Immature natural killer cell (primary cell): ENCODE measurements at regions not wholly inside any gene's neighbourhood (a gene's known extent, or its start where the extent isn't known, plus 50 kb on each side); places are given as distances from the start of the nearest gene placed in this dataset.

ENCODE experiments used
- DNase-seq, 3 donors: peaks; one replicate each; pipeline ENCODE4 v3.0.0; 2022; ENCODE audit warnings: mixed read lengths in 1 of 3
- H3K27ac Mint-ChIP-seq, 6 donors: one replicate each; pipeline ENCODE4 v1.8.0; 2020; ENCODE audit warnings: mixed read lengths in 6 of 6, mild to moderate bottlenecking in 5 of 6, inconsistent platforms in 4 of 6, moderate library complexity in 3 of 6
- H3K27me3 Mint-ChIP-seq, 3 donors: one replicate each; pipeline ENCODE4 v1.8.0; 2020 to 2021; ENCODE audit warnings: low read depth in 3 of 3, mild to moderate bottlenecking in 3 of 3, mixed read lengths in 3 of 3, moderate library complexity in 3 of 3, inconsistent platforms in 1 of 3
- H3K36me3 Mint-ChIP-seq, 3 donors: one replicate each; pipeline ENCODE4 v1.8.0; 2020; ENCODE audit warnings: mixed read lengths in 3 of 3, inconsistent platforms in 2 of 3, mild to moderate bottlenecking in 2 of 3
- H3K4me1 Mint-ChIP-seq, 2 donors: one replicate each; pipeline ENCODE4 v1.8.0; 2020; ENCODE audit warnings: inconsistent platforms in 2 of 2, mild to moderate bottlenecking in 2 of 2, mixed read lengths in 2 of 2, moderate library complexity in 1 of 2
- H3K4me3 Mint-ChIP-seq, 5 donors: one replicate each; pipeline ENCODE4 v1.8.0; 2020; ENCODE audit warnings: mild to moderate bottlenecking in 5 of 5, mixed read lengths in 5 of 5, inconsistent platforms in 3 of 5, moderate library complexity in 3 of 5
- H3K9me3 Mint-ChIP-seq, 6 donors: one replicate each; pipeline ENCODE4 v1.8.0; 2020; ENCODE audit warnings: mild to moderate bottlenecking in 6 of 6, mixed read lengths in 6 of 6, inconsistent platforms in 4 of 6, moderate library complexity in 3 of 6

GRCh38 chr3:189498995-189499704 lies 132.0 kb upstream of the TP63 start:
- no peak for DNase-seq
- Mint-ChIP-seq H3K36me3 (no peaks in the 10 kb centered on the region), H3K4me3 (no peak overlapping the region), H3K27ac (no peak overlapping the region), H3K27me3 (peaks cover 0 to 3% (median 0%) of the 10 kb centered on the region in 3 donors), H3K4me1 (no peaks in the 10 kb centered on the region), H3K9me3 (peaks cover 0 to 12% (median 0%) of the 10 kb centered on the region in 6 donors)

DNA sequence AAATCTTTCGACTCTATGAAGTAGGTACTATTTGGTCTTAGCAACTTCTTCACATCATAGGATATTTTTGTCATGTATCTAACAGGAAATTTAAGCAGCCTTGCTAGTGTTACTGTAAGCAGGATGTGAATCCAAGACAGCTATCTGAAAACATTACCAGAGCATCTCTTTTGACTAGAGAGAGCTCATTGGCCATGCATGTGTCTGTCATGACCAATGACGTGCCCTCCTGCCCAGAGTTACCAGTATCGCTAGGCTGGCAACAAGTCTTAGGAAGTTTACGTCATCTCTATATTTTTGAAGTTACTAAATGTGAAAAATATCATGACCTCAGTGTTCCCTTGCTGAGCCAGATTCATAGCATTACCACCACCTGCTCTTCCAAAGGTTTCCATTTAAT lies 130.9 kb upstream of the TP63 start:
- Mint-ChIP-seq H3K36me3 (no peaks in the 10 kb centered on the region), H3K4me3 (no peak overlapping the region), H3K4me1 (no peaks in the 10 kb centered on the region), H3K9me3 (peaks cover 0 to 12% (median 0%) of the 10 kb centered on the region in 6 donors), H3K27me3 (peaks cover 0 to 3% (median 0%) of the 10 kb centered on the region in 3 donors), H3K27ac (no peak overlapping the region)
- DNase-seq: no peak

DNA sequence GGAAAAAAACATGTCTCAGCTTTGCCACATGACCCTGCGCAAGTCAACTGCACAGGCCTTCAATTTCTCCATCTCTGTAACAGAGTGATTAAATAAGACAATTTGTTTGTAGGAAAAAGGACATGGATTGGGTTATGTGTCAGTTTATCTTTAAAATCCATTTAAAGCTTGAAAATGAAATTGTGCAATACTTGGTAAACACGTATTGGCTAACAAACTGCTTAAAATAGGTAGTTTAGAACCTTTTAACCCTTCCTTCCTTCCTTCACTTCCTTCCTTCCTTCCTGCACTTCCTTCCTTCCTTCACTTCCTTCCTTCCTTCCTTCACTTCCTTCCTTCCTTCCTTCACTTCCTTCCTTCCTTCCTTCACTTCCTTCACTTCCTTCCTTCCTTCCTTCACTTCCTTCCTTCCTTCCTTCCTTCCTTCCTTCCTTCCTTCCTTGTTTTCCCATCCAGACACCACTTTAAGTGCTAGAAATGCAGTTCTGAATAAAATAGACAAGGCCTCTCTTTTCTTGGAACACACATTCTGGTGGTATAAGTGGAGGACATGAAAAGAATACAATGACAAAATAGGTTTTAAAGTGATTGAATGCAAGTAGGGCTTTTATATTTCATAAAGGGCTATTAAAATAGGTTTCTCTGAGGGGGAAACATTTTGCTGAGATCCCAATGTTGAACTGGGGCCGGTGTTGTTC lies 130.2 kb upstream of the TP63 start:
- H3K4me1 Mint-ChIP-seq: no peaks in the 10 kb centered on the region
- H3K4me3 Mint-ChIP-seq: no peak overlapping the region
- H3K27me3 Mint-ChIP-seq: peaks cover 0 to 3% (median 0%) of the 10 kb centered on the region in 3 donors
- peaks cover 0 to 12% (median 0%) of the 10 kb centered on the region in 6 donors for H3K9me3 Mint-ChIP-seq
- DNase-seq: no peak
- H3K27ac Mint-ChIP-seq: peak overlapping the region in 2 of 6 donors; percentile 21 to 95
- H3K36me3 Mint-ChIP-seq: no peaks in the 10 kb centered on the region

DNA sequence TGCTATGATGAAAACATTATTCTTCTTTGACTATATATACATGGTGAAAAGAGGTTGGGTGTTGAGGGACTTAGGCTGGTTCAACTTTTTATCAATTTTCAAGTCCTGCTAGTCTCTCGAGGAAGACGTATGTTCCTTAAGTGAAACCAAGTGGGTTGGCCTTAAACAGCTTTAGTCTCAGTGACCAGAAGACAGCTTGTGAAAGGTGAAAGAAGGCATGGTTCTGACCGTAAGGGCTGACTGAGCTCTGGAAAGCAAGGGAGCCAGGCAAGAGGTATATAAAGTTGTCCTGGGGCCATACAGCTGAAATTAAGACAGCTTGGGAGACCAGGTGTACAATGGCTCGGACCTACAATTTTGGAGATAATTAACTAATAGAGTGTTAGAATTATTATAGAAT lies 128.9 kb upstream of the TP63 start:
- Mint-ChIP-seq H3K36me3 (no peaks in the 10 kb centered on the region), H3K4me3 (no peak overlapping the region), H3K9me3 (peaks cover 0 to 12% (median 0%) of the 10 kb centered on the region in 6 donors), H3K27ac (no peak overlapping the region), H3K4me1 (no peaks in the 10 kb centered on the region), H3K27me3 (peaks cover 0 to 3% (median 0%) of the 10 kb centered on the region in 3 donors)
- DNase-seq: no peak

DNA sequence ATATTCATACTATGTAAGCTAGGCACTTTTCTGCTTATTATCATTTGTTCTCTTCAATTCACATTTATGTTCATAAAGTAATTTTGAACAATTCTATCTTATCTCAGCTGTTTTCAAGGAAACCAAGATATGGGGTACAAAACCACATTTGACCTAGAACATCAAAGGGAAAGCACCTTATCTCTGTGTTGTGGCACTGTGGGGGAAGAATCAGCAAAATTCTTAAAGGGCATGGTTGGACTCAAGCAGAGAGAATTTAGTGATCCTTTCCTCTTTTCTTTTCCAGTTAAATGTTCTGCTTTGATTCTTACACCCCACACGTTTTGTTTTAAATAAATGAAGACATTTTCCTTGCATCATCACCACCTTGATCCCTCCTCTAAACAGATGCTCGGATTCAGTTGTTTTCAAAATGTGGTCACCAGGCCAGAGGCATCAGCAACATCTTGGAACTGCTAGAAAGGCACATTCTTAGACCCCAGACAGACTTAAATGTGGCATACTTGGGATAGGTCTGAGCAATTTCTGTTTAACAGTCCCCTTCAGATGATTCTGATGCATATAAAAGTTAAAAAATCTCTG lies 128.4 kb upstream of the TP63 start:
- H3K27me3 Mint-ChIP-seq: peaks cover 0 to 3% (median 0%) of the 10 kb centered on the region in 3 donors
- H3K36me3 Mint-ChIP-seq: no peaks in the 10 kb centered on the region
- H3K9me3 Mint-ChIP-seq: peaks cover 0 to 12% (median 0%) of the 10 kb centered on the region in 6 donors
- no peak overlapping the region for H3K4me3 Mint-ChIP-seq
- no peak for DNase-seq
- no peaks in the 10 kb centered on the region for H3K4me1 Mint-ChIP-seq
- no peak overlapping the region for H3K27ac Mint-ChIP-seq

DNA sequence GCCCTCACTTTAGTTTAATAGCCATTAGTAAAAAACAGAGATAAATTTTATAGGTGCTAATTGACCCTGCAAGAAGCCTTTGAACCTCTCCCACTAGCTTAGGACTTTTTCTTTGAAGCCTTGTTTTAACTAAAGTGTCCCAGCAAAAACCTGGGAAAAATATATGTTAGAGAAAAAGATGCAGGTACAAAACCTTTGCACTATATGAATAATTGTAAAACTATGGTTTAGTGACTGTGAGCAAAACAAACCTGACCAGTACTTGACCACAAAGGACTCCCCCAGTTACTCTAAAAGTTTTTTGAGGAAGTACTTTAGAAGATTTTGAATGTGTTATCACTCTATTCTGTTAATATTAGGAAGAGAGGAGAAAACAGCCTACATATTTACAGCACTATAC lies 123.3 kb upstream of the TP63 start:
- Mint-ChIP-seq H3K4me1 (no peaks in the 10 kb centered on the region), H3K27ac (no peak overlapping the region)

GRCh38 chr3:189508784-189509501 lies 122.2 kb upstream of the TP63 start:
- Mint-ChIP-seq H3K9me3 (peaks cover 0 to 9% (median 0%) of the 10 kb centered on the region in 6 donors), H3K27me3 (peaks cover 0 to 2% (median 0%) of the 10 kb centered on the region in 3 donors), H3K4me3 (no peak overlapping the region), H3K27ac (no peak overlapping the region), H3K4me1 (no peaks in the 10 kb centered on the region), H3K36me3 (no peaks in the 10 kb centered on the region)
- DNase-seq: no peak

More for the DNA sequence above, 123.3 kb upstream of the TP63 start:
- Mint-ChIP-seq H3K9me3 (peaks cover 0 to 9% (median 0%) of the 10 kb centered on the region in 6 donors), H3K27me3 (no peaks in the 10 kb centered on the region), H3K36me3 (no peaks in the 10 kb centered on the region), H3K4me3 (no peak overlapping the region)
- DNase-seq: no peak

GRCh38 chr3:189512039-189512438 lies 119.2 kb upstream of the TP63 start:
- Mint-ChIP-seq H3K9me3 (peaks cover 2 to 9% (median 5%) of the 10 kb centered on the region in 6 donors), H3K4me1 (no peaks in the 10 kb centered on the region), H3K4me3 (no peak overlapping the region), H3K27me3 (peaks cover 0 to 2% (median 0%) of the 10 kb centered on the region in 3 donors), H3K27ac (no peak overlapping the region), H3K36me3 (no peaks in the 10 kb centered on the region)
- DNase-seq: no peak

DNA sequence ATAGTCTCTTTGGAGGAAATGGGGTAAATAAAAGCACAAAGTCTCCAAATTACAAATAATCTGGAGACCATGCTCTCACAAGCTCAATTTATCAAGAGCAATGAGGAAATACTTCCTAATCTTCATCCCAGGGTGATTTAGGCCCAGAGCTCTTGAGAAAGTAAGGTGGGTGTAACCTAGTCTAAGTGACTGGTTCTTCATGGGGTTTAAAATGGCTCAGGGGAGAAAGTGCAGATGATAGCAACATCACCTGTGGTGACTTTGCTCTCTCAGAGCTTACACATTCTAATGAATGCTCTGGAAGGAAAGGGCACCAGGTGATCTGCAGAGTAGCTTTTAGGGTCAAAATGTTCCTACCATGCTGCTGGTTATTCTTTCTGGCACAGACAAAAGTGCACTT lies 118.4 kb upstream of the TP63 start:
- Mint-ChIP-seq H3K4me1 (no peaks in the 10 kb centered on the region), H3K27ac (no peak overlapping the region), H3K36me3 (no peaks in the 10 kb centered on the region), H3K4me3 (no peak overlapping the region), H3K27me3 (peaks cover 0 to 2% (median 0%) of the 10 kb centered on the region in 3 donors), H3K9me3 (peaks cover 2 to 9% (median 5%) of the 10 kb centered on the region in 6 donors)
- DNase-seq: no peak

- H3K27ac Mint-ChIP-seq: no peak overlapping the region
- no peaks in the 10 kb centered on the region for H3K36me3 Mint-ChIP-seq
- H3K4me1 Mint-ChIP-seq: no peaks in the 10 kb centered on the region
- no peak for DNase-seq
- peaks cover 0 to 2% (median 0%) of the 10 kb centered on the region in 3 donors for H3K27me3 Mint-ChIP-seq
- H3K4me3 Mint-ChIP-seq: no peak overlapping the region
- peaks cover 7 to 12% (median 10%) of the 10 kb centered on the region in 6 donors for H3K9me3 Mint-ChIP-seq
Observed at GRCh38 chr3:189513281-189514117, 117.7 kb upstream of the TP63 start.

DNA sequence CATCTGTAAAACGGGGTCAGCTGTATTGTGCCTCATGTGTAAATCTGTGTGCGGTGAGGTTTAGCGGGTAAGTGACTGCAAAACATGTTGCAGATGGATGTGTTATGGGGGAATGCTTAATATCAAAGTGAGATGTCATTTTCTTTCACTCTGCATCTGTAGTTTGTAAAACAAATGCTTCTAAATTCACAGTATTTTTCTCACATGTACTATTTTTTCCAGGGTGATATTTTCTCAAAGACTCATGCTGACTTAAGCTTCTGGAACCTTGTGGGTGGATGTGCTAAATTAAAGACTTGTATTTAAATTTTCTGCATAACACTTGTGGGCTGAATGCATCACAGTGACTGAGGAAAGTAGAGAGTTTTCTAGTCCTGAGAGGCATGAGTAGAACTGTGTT lies 115.2 kb upstream of the TP63 start:
- Mint-ChIP-seq H3K4me3 (no peak overlapping the region), H3K9me3 (peaks cover 9 to 25% (median 16%) of the 10 kb centered on the region in 6 donors), H3K27me3 (peaks cover 0 to 2% (median 1%) of the 10 kb centered on the region in 3 donors), H3K27ac (no peak overlapping the region), H3K4me1 (no peaks in the 10 kb centered on the region), H3K36me3 (peaks cover 0 to 4% (median 0%) of the 10 kb centered on the region in 3 donors)
- no peak for DNase-seq

GRCh38 chr3:189517981-189518380 lies 113.2 kb upstream of the TP63 start:
- H3K9me3 Mint-ChIP-seq: peaks cover 8 to 25% (median 15%) of the 10 kb centered on the region in 6 donors
- peaks cover 0 to 2% (median 1%) of the 10 kb centered on the region in 3 donors for H3K27me3 Mint-ChIP-seq
- DNase-seq: no peak
- no peak overlapping the region for H3K27ac Mint-ChIP-seq
- no peak overlapping the region for H3K4me3 Mint-ChIP-seq
- peaks cover 0 to 4% (median 0%) of the 10 kb centered on the region in 3 donors for H3K36me3 Mint-ChIP-seq
- no peaks in the 10 kb centered on the region for H3K4me1 Mint-ChIP-seq

GRCh38 chr3:189519458-189519857 lies 111.7 kb upstream of the TP63 start:
- no peak overlapping the region for H3K4me3 Mint-ChIP-seq
- H3K27ac Mint-ChIP-seq: no peak overlapping the region
- peaks cover 8 to 25% (median 15%) of the 10 kb centered on the region in 6 donors for H3K9me3 Mint-ChIP-seq
- peaks cover 0 to 2% (median 1%) of the 10 kb centered on the region in 3 donors for H3K27me3 Mint-ChIP-seq
- DNase-seq: no peak
- peaks cover 0 to 4% (median 0%) of the 10 kb centered on the region in 3 donors for H3K36me3 Mint-ChIP-seq
- H3K4me1 Mint-ChIP-seq: no peaks in the 10 kb centered on the region
